Ascending aorta (tissue), 2 donors: ENCODE measurements at regions not wholly inside any gene's neighbourhood (a gene's known extent, or its start where the extent isn't known, plus 50 kb on each side); places are given as distances from the start of the nearest gene placed in this dataset.
"Not testable (repeated sequence)": the region's sequence is repeated elsewhere in the genome, so short reads cannot be mapped to it uniquely, and the experiment has no call there.

Source experiments
- DNase-seq, 2 donors: peaks; one replicate each; pipeline ENCODE4 v3.0.0-alpha.2; 2019; ENCODE audit warnings: low spot score in 2 of 2
- H3K27ac ChIP-seq, 2 donors: fragments of 200-600 bp; sonication (generic); one replicate each; pipeline ENCODE4 v1.5.1; 2016 to 2017; ENCODE audit warnings: mild to moderate bottlenecking in 1 of 2
- H3K27me3 ChIP-seq: fragments of 200-600 bp; sonication (generic); one replicate; pipeline ENCODE4 v1.5.1; 2017
- H3K36me3 ChIP-seq, 2 donors: fragments of 200-600 bp; sonication (generic); one replicate each; pipeline ENCODE4 v1.5.1; 2016
- H3K4me1 ChIP-seq, 2 donors: fragments of 200-600 bp; sonication (generic); one replicate each; pipeline ENCODE4 v1.5.1; 2016 to 2017; ENCODE audit warnings: mild to moderate bottlenecking in 1 of 2
- H3K4me3 ChIP-seq, 2 donors: fragments of 200-600 bp; sonication (generic); one replicate each; pipeline ENCODE4 v1.5.1; 2016 to 2017; ENCODE audit warnings: mild to moderate bottlenecking in 1 of 2
- H3K9me3 ChIP-seq, 2 donors: fragments of 200-600 bp; sonication (generic); one replicate each; pipeline ENCODE4 v1.5.1; 2016
- CTCF ChIP-seq, 3 experiments: fragments of 200-600 bp in 2 of 3; fragments of 450-650 bp in 1 of 3; sonication (generic) in 2 of 3; IDR thresholded peaks; one replicate each; pipeline ENCODE4 v1.5.1; 2016 to 2019; ENCODE audit warnings: antibody characterized with exemption in 3 of 3, mild to moderate bottlenecking in 1 of 3, moderate library complexity in 1 of 3
- intact Hi-C: fragments of 100-400 bp; cut with DNase I; formaldehyde crosslinking; loops from one replicate; pipeline ENCODE4 v1.15.1; 2023

- intact Hi-C loops = no loop called here
- no peak overlapping the region for H3K27ac ChIP-seq
- H3K9me3 ChIP-seq = peaks cover 4 to 9% of the 10 kb centered on the region in 2 donors
- no peaks in the 10 kb centered on the region for H3K36me3 ChIP-seq
- no peak for TF ChIP-seq CTCF (IDR thresholded peaks at IDR 0.05)
- H3K27me3 ChIP-seq = no peaks in the 10 kb centered on the region
- no peaks in the 10 kb centered on the region for H3K4me1 ChIP-seq
- no peak overlapping the region for H3K4me3 ChIP-seq
- no peak for DNase-seq
Measured at GRCh38 chrX:137119049-137119448, 85.3 kb upstream of the GPR101 start.

GRCh38 chrX:137118536-137118935 lies 84.7 kb upstream of the GPR101 start:
- no peaks in the 10 kb centered on the region for H3K27me3 ChIP-seq
- no peak for TF ChIP-seq CTCF (IDR thresholded peaks at IDR 0.05)
- H3K9me3 ChIP-seq = peaks cover 0 to 9% of the 10 kb centered on the region in 2 donors
- H3K4me1 ChIP-seq = no peaks in the 10 kb centered on the region
- H3K27ac ChIP-seq = no peak overlapping the region
- H3K4me3 ChIP-seq = no peak overlapping the region
- no peak for DNase-seq
- H3K36me3 ChIP-seq = no peaks in the 10 kb centered on the region
- intact Hi-C loops = no loop called here

GRCh38 chrX:137118136-137118535 lies 84.3 kb upstream of the GPR101 start:
- intact Hi-C loops = no loop called here

GRCh38 chrX:137107877-137108276 lies 74.1 kb upstream of the GPR101 start:
- H3K9me3 ChIP-seq, H3K27me3 ChIP-seq, H3K4me3 ChIP-seq, intact Hi-C loops, H3K4me1 ChIP-seq, H3K36me3 ChIP-seq, DNase-seq, H3K27ac ChIP-seq: not testable (repeated sequence)

More at GRCh38 chrX:137118136-137118535, 84.3 kb upstream of the GPR101 start:
- Histone ChIP-seq H3K36me3 (no peaks in the 10 kb centered on the region), H3K9me3 (peaks cover 0 to 9% of the 10 kb centered on the region in 2 donors), H3K27me3 (no peaks in the 10 kb centered on the region), H3K4me1 (no peaks in the 10 kb centered on the region), H3K27ac (no peak overlapping the region), H3K4me3 (no peak overlapping the region)
- DNase-seq = no peak
- TF ChIP-seq CTCF (IDR thresholded peaks at IDR 0.05) = no peak

GRCh38 chrX:137101273-137101990 lies 67.6 kb upstream of the GPR101 start:
- H3K27ac ChIP-seq = no peak overlapping the region
- no peaks in the 10 kb centered on the region for H3K4me1 ChIP-seq
- no peak for TF ChIP-seq CTCF (IDR thresholded peaks at IDR 0.05)
- DNase-seq = no peak
- no peaks in the 10 kb centered on the region for H3K36me3 ChIP-seq
- intact Hi-C loops = no loop called here
- H3K27me3 ChIP-seq = no peaks in the 10 kb centered on the region
- no peaks in the 10 kb centered on the region for H3K9me3 ChIP-seq
- H3K4me3 ChIP-seq = no peak overlapping the region
